Common myeloid progenitor, CD34-positive (primary cell): ENCODE measurements at regions not wholly inside any gene's neighbourhood (a gene's known extent, or its start where the extent isn't known, plus 50 kb on each side); places are given as distances from the start of the nearest gene placed in this dataset.
"Not testable (repeated sequence)": the region's sequence is repeated elsewhere in the genome, so short reads cannot be mapped to it uniquely, and the experiment has no call there.

Experiments used
- CTCF ChIA-PET: fragments of 350-600 bp; sonication (Branson Sonifier 250); formaldehyde crosslinking; loops from one replicate; lab custom pipeline; 2021; ENCODE audit warnings: antibody characterized with exemption; lab: Charles Lee
- POLR2A ChIA-PET: fragments of 350-600 bp; sonication (Branson Sonifier 250); formaldehyde crosslinking; loops from one replicate; lab custom pipeline; 2021; ENCODE audit warnings: antibody characterized with exemption; lab: Charles Lee
- DNase-seq, 3 donors: peaks; one replicate each; pipeline versions ENCODE4 v3.0.0 to v3.0.0-alpha.2; 2013
- H3K27ac ChIP-seq, 2 experiments: 1 replicate in 1 of 2; 2 replicates in 1 of 2; pipeline ENCODE4 v1.7.0; 2013; ENCODE audit warnings: inconsistent platforms in 2 of 2, low read length in 2 of 2, mild to moderate bottlenecking in 2 of 2, low read depth in 1 of 2, moderate library complexity in 1 of 2; ENCODE audit not compliant: severe bottlenecking in 2 of 2, insufficient read depth in 1 of 2, poor library complexity in 1 of 2
- H3K27me3 ChIP-seq, 5 experiments: replicated peaks in 2 of 5; 1 replicate in 3 of 5; 2 replicates in 2 of 5; pipeline versions ENCODE4 v1.6.1 to v1.7.0; 2013; ENCODE audit warnings: low read length in 4 of 5, mild to moderate bottlenecking in 2 of 5, moderate library complexity in 2 of 5, inconsistent platforms in 1 of 5; ENCODE audit not compliant: insufficient read depth in 5 of 5, control insufficient read depth in 4 of 5
- H3K36me3 ChIP-seq, 4 experiments: 1 replicate in 2 of 4; 2 replicates in 2 of 4; pipeline versions ENCODE4 v1.6.1 to v1.7.0; 2013; ENCODE audit warnings: low read length in 3 of 4, control low read depth in 1 of 4, mild to moderate bottlenecking in 1 of 4; ENCODE audit not compliant: control insufficient read depth in 4 of 4, insufficient read depth in 4 of 4
- H3K4me1 ChIP-seq, 4 experiments: 1 replicate in 3 of 4; 2 replicates in 1 of 4; pipeline versions ENCODE4 v1.6.1 to v1.7.1; 2013; ENCODE audit warnings: low read length in 3 of 4, mild to moderate bottlenecking in 3 of 4, control low read depth in 1 of 4, inconsistent platforms in 1 of 4, moderate library complexity in 1 of 4; ENCODE audit not compliant: control insufficient read depth in 4 of 4, insufficient read depth in 4 of 4; ENCODE audit errors: control extremely low read depth in 1 of 4
- H3K4me3 ChIP-seq, 7 experiments: 1 replicate in 4 of 7; 2 replicates in 3 of 7; pipeline versions ENCODE4 v1.5.1 to v1.7.0; 2013; ENCODE audit warnings: mild to moderate bottlenecking in 7 of 7, low read length in 6 of 7, moderate library complexity in 6 of 7, inconsistent platforms in 2 of 7, low read depth in 2 of 7, control low read depth in 1 of 7; ENCODE audit not compliant: insufficient read depth in 4 of 7, control insufficient read depth in 1 of 7; ENCODE audit errors: extremely low read depth in 1 of 7
- H3K9me3 ChIP-seq, 5 experiments: 1 replicate in 4 of 5; 2 replicates in 1 of 5; pipeline versions ENCODE4 v1.6.1 to v1.7.1; 2013; ENCODE audit warnings: low read length in 4 of 5, mild to moderate bottlenecking in 2 of 5, inconsistent platforms in 1 of 5, low read depth in 1 of 5, moderate library complexity in 1 of 5; ENCODE audit not compliant: control insufficient read depth in 4 of 5, insufficient read depth in 2 of 5; ENCODE audit errors: control extremely low read depth in 1 of 5
- WGBS: methylation state at CpG from one replicate; pipeline ENCODE4 v1.1.5; 2013; ENCODE audit not compliant: insufficient coverage; 5-methylcytosine and 5-hydroxymethylcytosine counted together

DNA sequence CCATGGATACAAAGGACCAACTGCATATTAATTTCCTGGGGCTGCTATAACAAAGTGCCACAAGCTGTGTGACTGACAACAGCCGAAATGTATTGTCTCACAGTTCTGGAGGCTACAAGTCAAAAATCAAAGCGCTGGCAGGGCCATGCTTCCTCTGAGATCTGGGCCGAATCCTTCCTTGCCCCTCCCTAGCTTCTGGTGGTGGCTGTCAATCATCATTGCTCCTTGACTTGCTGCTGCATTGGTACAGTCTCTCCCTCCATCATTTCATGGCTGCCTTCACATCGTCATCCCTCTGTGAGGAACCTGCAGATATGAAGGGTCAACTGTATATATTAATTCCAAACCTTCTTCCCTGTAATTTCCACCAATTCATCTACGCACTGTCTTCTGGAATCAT lies 118.3 kb downstream of the EXOC5 start:
- ChIA-PET CTCF (no interaction called here), POLR2A (no interaction called here)
- Histone ChIP-seq H3K36me3 (no peaks in the 10 kb centered on the region), H3K27ac (no peak overlapping the region), H3K9me3 (no peaks in the 10 kb centered on the region), H3K4me1 (no peaks in the 10 kb centered on the region), H3K27me3 (peaks cover 0 to 2% (median 0%) of the 10 kb centered on the region in 5 experiments), H3K4me3 (no peak overlapping the region)
- WGBS, result 96% methylated on average over 4 of the region's 5 CpGs
- DNase-seq, result no peak

DNA sequence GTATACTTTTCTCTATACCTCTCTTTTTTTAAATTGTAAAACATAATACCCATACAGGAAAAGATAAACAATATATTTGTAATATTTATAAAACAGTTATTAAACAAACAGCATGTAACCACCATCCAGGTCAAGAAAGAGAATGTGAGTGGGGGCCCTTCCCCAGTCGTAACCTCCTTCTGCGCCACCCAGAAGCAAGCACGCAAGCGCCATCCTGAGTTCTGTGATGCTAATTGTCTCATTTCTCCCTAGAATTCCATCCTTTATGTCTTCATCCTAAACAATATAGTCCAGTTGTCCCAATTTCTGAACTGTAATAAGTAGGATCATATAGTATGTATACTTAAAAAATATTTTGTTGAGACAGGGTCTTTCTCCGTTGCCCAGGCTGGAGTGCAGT lies 129.5 kb downstream of the EXOC5 start:
- no peak overlapping the region for H3K4me3 ChIP-seq
- ChIA-PET CTCF (no interaction called here), POLR2A (no interaction called here)
- H3K27ac ChIP-seq, result no peak overlapping the region
- peaks cover 0 to 4% (median 0%) of the 10 kb centered on the region in 5 experiments for H3K27me3 ChIP-seq
- peaks cover 0 to 2% (median 0%) of the 10 kb centered on the region in 5 experiments for H3K9me3 ChIP-seq
- 100% methylated on average over 2 of the region's 5 CpGs for WGBS
- H3K4me1 ChIP-seq, result no peaks in the 10 kb centered on the region
- H3K36me3 ChIP-seq, result no peaks in the 10 kb centered on the region
- no peak for DNase-seq

DNA sequence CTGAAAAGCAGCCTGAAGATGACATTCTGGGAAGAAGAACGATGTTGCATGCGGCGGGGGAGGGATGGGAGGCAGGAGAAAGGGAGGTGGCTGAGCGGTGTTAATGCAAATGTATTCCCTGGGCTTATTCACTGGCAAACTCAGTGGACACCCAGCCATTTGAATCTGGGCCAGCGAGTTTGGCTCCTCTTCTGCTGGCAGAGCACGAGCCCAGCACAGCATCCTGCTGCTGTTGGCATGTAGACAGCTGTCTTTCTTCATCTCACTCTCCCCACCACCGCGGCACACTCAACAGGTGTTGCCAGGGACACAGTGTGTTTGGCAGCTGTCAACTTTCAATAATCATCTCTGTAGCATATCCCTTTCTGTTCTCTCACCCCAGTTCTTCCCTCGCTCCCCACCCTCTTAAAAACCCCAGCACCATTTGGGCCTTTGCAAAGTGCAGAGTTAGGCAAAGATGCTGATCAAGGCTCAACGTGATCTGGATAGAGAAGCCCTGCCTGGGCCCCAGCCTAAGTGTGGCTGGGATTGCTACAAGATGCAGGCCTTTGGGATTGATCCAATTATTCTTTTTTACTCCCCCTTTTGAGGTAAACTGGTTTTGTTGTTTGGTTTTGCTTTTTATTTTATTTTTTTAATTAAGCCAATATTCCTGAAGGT lies 131.9 kb downstream of the EXOC5 start:
- H3K9me3 ChIP-seq, result peaks cover 0 to 2% (median 0%) of the 10 kb centered on the region in 5 experiments
- H3K4me3 ChIP-seq, result no peak overlapping the region
- POLR2A ChIA-PET, result no interaction called here
- no peak for DNase-seq
- CTCF ChIA-PET, result no interaction called here
- H3K27me3 ChIP-seq, result peaks cover 0 to 3% (median 0%) of the 10 kb centered on the region in 5 experiments
- WGBS, result 71% methylated on average over 9 of the region's 10 CpGs
- H3K4me1 ChIP-seq, result no peaks in the 10 kb centered on the region
- no peak overlapping the region for H3K27ac ChIP-seq
- no peaks in the 10 kb centered on the region for H3K36me3 ChIP-seq

DNA sequence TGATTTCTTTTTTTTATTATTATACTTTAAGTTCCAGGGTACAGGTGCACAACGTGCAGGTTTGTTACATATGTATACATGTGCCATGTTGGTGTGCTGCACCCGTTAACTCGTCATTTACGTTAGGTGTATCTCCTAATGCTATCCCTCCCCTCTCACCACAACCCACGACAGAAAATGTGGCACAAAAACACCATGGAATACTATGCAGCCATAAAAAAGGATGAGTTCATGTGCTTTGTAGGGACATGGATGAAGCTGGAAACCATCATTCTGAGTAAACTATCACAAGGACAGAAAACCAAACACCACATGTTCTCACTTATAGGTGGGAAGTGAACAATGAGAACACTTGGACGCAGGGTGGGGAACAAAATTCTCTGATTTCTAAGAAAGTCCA lies 140.9 kb downstream of the EXOC5 start:
- CTCF ChIA-PET, H3K27me3 ChIP-seq, H3K4me3 ChIP-seq, H3K4me1 ChIP-seq, H3K36me3 ChIP-seq, DNase-seq, H3K9me3 ChIP-seq, POLR2A ChIA-PET, H3K27ac ChIP-seq: not testable (repeated sequence)
- WGBS, result 100% methylated on average over 1 of the region's 6 CpGs

DNA sequence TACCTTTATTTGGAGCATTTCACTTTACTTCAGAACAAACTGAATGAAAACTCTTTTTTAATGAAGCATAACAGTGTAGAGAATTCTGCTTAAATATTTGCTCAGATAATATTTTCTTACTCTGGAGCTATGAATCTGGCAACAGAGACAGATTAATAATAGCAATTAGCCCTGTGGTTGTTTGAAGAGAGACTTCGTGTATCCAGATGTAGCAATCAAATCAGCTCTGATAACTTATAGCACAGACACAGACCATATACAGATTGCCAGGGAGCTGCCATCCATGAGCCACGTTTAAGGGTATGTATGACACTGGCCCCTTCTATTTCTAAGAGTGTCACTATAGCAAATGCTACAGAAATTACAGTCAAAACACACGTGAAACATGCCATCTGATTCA lies 146.6 kb downstream of the EXOC5 start:
- Histone ChIP-seq H3K4me3 (no peak overlapping the region), H3K27ac (no peak overlapping the region), H3K9me3 (peaks cover 0 to 1% (median 0%) of the 10 kb centered on the region in 5 experiments), H3K4me1 (no peaks in the 10 kb centered on the region), H3K27me3 (peaks cover 0 to 10% (median 0%) of the 10 kb centered on the region in 5 experiments), H3K36me3 (no peaks in the 10 kb centered on the region)
- CTCF ChIA-PET, result no interaction called here
- no peak for DNase-seq
- WGBS, result 100% methylated on average over 3 of the region's 3 CpGs
- POLR2A ChIA-PET, result no interaction called here

DNA sequence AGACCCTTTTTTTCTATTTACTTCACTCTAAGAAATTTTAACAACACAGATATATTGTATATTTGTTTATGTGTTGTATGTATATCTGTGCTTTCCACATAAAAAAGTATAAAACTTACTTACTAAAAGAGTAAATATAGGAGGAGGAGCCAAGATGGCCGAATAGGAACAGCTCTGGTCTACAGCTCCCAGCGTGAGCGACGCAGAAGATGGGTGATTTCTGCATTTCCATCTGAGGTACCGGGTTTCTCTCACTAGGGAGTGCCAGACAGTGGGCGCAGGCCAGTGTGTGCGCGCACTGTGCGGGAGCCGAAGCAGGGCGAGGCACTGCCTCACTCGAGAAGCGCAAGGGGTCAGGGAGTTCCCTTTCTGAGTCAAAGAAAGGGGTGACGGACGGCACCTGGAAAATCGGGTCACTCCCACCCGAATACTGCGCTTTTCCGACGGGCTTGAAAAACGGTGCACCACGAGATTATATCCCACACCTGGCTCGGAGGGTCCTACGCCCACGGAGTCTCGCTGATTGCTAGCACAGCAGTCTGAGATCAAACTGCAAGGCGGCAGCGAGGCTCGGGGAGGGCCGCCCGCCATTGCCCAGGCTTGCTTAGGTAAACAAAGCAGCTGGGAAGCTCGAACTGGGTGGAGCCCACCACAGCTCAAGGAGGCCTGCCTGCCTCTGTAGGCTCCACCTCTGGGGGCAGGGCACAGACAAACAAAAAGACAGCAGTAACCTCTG lies 156.5 kb downstream of the EXOC5 start:
- H3K9me3 ChIP-seq, H3K27ac ChIP-seq, H3K27me3 ChIP-seq, H3K36me3 ChIP-seq, H3K4me3 ChIP-seq, CTCF ChIA-PET, DNase-seq, H3K4me1 ChIP-seq, POLR2A ChIA-PET: not testable (repeated sequence)
- WGBS, result no CpG with 5 or more reads among the region's 32 CpGs

DNA sequence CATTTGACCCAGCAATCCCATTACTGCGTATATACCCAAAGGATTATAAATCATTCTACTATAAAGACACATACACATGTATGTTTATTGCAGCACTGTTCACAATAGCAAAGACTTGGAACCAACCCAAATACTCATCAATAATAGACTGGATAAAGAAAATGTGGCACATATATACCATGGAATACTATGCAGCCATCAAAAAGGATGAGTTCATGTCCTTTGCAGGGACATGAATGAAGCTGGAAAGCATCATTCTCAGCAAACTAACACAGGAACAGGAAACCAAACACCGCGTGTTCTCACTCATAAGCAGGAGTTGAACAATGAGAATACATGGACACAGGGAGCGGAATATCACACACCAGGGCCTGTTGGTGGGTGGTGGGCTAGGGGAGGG lies 158.3 kb downstream of the EXOC5 start:
- WGBS, result 100% methylated on average over 2 of the region's 4 CpGs
- DNase-seq, H3K27me3 ChIP-seq, POLR2A ChIA-PET, H3K4me1 ChIP-seq, H3K4me3 ChIP-seq, H3K27ac ChIP-seq, CTCF ChIA-PET, H3K9me3 ChIP-seq, H3K36me3 ChIP-seq: not testable (repeated sequence)
